Activated B cell treated with CpG ODN at 0.5 μM for 24 hours (primary cell): ENCODE measurements at regions not wholly inside any gene's neighbourhood (a gene's known extent, or its start where the extent isn't known, plus 50 kb on each side); places are given as distances from the start of the nearest gene placed in this dataset.

Source experiments
- ATAC-seq: fragments of 200-7000 bp; cut with Tn5 transposase; one replicate; pipeline ENCODE4 v1.10.0; 2021; ENCODE audit warnings: low read depth, mild to moderate bottlenecking, moderate library complexity
- CTCF ChIA-PET: fragments of 350-600 bp; sonication (Branson Sonifier 250); formaldehyde crosslinking; loops from one replicate; lab custom pipeline; 2021; ENCODE audit warnings: antibody characterized with exemption; lab: Charles Lee
- POLR2A ChIA-PET: fragments of 350-600 bp; sonication (Branson Sonifier 250); formaldehyde crosslinking; loops from one replicate; lab custom pipeline; 2021; ENCODE audit warnings: antibody characterized with exemption; lab: Charles Lee
- DNase-seq: peaks from one replicate; pipeline ENCODE4 v3.0.0; 2022
- H3K27ac Mint-ChIP-seq: one replicate; pipeline ENCODE4 v1.8.0; 2020; ENCODE audit warnings: mixed read lengths
- H3K27me3 Mint-ChIP-seq: one replicate; pipeline ENCODE4 v1.8.0; 2021; ENCODE audit warnings: mixed read lengths
- H3K36me3 Mint-ChIP-seq: one replicate; pipeline ENCODE4 v1.8.0; 2021; ENCODE audit warnings: low read depth, mixed read lengths
- H3K4me1 Mint-ChIP-seq: one replicate; pipeline ENCODE4 v1.8.0; 2021; ENCODE audit warnings: mixed read lengths
- H3K4me3 Mint-ChIP-seq: one replicate; pipeline ENCODE4 v1.8.0; 2020; ENCODE audit warnings: mild to moderate bottlenecking, mixed read lengths
- H3K9me3 Mint-ChIP-seq: one replicate; pipeline ENCODE4 v1.8.0; 2020; ENCODE audit warnings: mixed read lengths
- CTCF ChIP-seq: fragments of 200-600 bp; IDR thresholded peaks from one replicate; pipeline ENCODE4 v1.8.0; 2022; ENCODE audit warnings: antibody characterized with exemption, mild to moderate bottlenecking
- intact Hi-C: fragments of 100-400 bp; cut with micrococcal nuclease; formaldehyde crosslinking; loops from one replicate; pipeline ENCODE4 v1.15.1; 2024

DNA sequence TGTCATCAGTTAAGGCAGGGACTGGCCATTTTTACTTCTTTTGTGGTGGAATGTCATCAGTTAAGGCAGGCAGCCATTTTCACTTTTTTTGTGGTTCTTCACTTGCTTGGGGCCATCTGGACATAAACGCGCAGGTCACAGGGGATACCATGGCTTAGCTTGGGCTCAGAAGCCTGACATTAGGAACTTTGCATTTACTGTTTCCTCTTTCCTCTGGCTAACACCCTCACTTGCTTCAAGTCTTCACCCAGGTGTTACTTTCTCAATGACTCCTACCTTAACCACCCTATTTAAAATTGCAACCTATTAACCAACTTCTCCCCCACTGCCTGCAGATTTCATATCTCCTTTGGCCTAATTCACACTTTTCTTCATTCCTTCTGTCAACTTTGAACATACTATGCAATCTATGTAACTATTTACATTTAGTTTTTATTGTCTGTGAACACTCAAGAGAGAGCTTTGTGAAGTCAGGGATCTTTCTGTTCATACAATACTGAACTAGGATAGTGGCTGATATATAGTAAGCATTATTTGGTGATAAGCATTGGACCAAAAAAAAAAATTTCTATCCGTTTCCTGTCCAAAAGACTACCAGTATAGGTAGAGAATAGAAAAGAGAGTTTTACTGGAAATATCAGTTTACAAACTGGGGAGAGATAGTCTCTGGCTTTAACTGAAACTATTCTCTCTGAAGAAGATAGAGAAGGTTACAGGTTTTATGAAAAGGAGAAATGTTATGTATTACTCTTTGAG lies 600.1 kb upstream of the ZNF804A start:
- ATAC-seq: peak; percentile 31
- H3K9me3 Mint-ChIP-seq: no peaks in the 10 kb centered on the region
- H3K4me3 Mint-ChIP-seq: no peak overlapping the region
- CTCF ChIA-PET: no interaction called here
- POLR2A ChIA-PET: no interaction called here
- H3K27me3 Mint-ChIP-seq: no peaks in the 10 kb centered on the region
- no peak for DNase-seq
- no peaks in the 10 kb centered on the region for H3K36me3 Mint-ChIP-seq
- intact Hi-C loops: no loop called here
- TF ChIP-seq CTCF: no peak
- peaks cover 2% of the 10 kb centered on the region for H3K4me1 Mint-ChIP-seq
- no peak overlapping the region for H3K27ac Mint-ChIP-seq

- Mint-ChIP-seq H3K9me3 (no peaks in the 10 kb centered on the region), H3K36me3 (no peaks in the 10 kb centered on the region), H3K4me3 (no peak overlapping the region), H3K4me1 (peaks cover 2% of the 10 kb centered on the region), H3K27ac (no peak overlapping the region), H3K27me3 (no peaks in the 10 kb centered on the region)
- intact Hi-C loops: no loop called here
- ATAC-seq: no peak
- TF ChIP-seq CTCF: no peak
- ChIA-PET CTCF (no interaction called here), POLR2A (no interaction called here)
- DNase-seq: no peak
These were observed 599.5 kb upstream of the ZNF804A start for GRCh38 chr2:183998797-183999190.

DNA sequence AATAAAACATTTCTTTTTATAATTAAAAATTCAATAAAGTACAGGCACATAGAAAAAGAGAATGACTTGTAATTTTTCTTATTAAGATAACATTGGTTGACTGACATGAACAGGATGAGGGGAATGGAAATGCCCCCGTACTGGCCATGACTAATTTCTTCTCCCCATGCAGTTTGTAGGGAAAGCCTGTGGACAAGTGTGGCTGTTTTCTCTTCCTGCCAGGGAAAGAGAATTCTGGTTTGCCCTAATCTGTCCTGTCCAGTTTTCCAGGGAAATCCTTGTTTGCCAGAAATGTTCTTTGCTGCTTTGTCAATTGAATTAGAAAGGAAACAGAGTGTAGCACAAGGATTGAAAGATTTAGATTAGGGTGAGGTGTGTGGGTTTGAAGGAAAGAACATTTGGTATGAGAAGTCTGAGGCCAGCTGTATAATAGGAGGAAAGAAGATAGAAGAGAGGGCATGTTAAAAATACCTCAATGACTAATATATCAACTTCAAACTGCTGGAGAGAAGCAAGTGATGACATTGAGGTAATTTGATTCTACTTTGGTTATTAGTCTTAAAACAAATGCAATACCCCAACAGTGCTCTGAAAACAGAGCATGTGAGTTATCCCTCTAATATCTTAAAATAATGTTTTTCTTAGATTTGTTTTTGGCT lies 593.9 kb upstream of the ZNF804A start:
- ChIA-PET POLR2A (no interaction called here), CTCF (no interaction called here)
- intact Hi-C loops: no loop called here
- TF ChIP-seq CTCF: no peak
- H3K27me3 Mint-ChIP-seq: no peaks in the 10 kb centered on the region
- H3K4me3 Mint-ChIP-seq: no peak overlapping the region
- H3K4me1 Mint-ChIP-seq: no peaks in the 10 kb centered on the region
- no peak overlapping the region for H3K27ac Mint-ChIP-seq
- H3K36me3 Mint-ChIP-seq: no peaks in the 10 kb centered on the region
- H3K9me3 Mint-ChIP-seq: no peaks in the 10 kb centered on the region
- ATAC-seq: peak; percentile 21
- no peak for DNase-seq

GRCh38 chr2:184004948-184005672 lies 593.2 kb upstream of the ZNF804A start:
- intact Hi-C loops: no loop called here
- ChIA-PET CTCF (no interaction called here), POLR2A (no interaction called here)
- TF ChIP-seq CTCF: no peak
- Mint-ChIP-seq H3K36me3 (no peaks in the 10 kb centered on the region), H3K27me3 (no peaks in the 10 kb centered on the region), H3K9me3 (no peaks in the 10 kb centered on the region), H3K4me3 (no peak overlapping the region), H3K4me1 (no peaks in the 10 kb centered on the region), H3K27ac (no peak overlapping the region)
- ATAC-seq (no peak), DNase-seq (no peak)

GRCh38 chr2:184006998-184007397 lies 591.3 kb upstream of the ZNF804A start:
- POLR2A ChIA-PET: no interaction called here
- DNase-seq (no peak), ATAC-seq (no peak)
- no peaks in the 10 kb centered on the region for H3K9me3 Mint-ChIP-seq
- H3K36me3 Mint-ChIP-seq: no peaks in the 10 kb centered on the region
- no peak overlapping the region for H3K4me3 Mint-ChIP-seq
- intact Hi-C loops: no loop called here
- CTCF ChIA-PET: no interaction called here
- TF ChIP-seq CTCF: no peak
- no peaks in the 10 kb centered on the region for H3K27me3 Mint-ChIP-seq
- H3K4me1 Mint-ChIP-seq: no peaks in the 10 kb centered on the region
- H3K27ac Mint-ChIP-seq: no peak overlapping the region
